Stimulated activated CD8-positive, alpha-beta memory T cell treated with anti-CD3 and anti-CD28 coated beads, Interleukin-12 subunit alpha, Interleukin-12 subunit beta, amount 100 ng/mL, for 1 hour (primary cell): ENCODE measurements at regions not wholly inside any gene's neighbourhood (a gene's known extent, or its start where the extent isn't known, plus 50 kb on each side); places are given as distances from the start of the nearest gene placed in this dataset.
"Not testable (repeated sequence)": the region's sequence is repeated elsewhere in the genome, so short reads cannot be mapped to it uniquely, and the experiment has no call there.

Source experiments
- DNase-seq: peaks from one replicate; pipeline ENCODE4 v3.0.0-alpha.2; 2020; ENCODE audit warnings: low read depth

DNA sequence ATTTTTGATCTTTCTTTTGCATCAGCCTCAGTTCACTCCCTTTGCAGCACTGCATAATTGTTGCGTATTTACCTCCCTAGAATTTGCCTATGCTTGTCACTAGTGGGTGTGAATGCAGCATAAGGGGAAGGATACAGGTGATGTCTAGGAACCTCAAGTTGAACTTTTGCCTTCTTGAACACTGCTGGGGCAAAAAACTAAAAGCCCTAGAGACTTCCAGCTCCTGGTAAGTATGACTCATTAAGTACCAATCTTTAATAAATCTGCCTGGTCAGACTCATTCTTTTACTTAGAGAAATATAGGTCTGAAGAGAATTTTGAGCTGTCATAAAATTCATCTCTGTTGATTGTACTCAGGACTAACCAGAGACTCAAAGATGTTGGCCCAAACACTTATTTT, 547.3 kb upstream of the FANCL start:
- no peak for DNase-seq

GRCh38 chr2:58770846-58771245, 529.7 kb upstream of the FANCL start:
- DNase-seq, result no peak

DNA sequence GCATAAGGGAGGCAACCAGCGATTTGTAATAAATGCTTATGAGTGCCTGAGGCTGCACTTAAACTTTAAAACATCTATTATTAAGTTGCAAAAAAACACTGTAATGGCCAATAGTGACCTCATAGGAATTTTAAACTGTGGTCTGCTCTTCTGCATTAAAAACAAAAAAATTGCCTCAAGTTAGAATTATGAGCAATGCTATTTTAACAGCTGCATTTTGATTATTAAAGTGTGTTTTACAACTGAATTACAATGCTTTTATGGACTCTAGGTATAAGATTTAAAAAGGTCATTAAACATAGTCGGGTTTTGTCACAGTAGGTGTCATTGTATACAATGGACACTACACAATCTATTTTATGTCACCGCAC, 528.7 kb upstream of the FANCL start:
- DNase-seq, result no peak

DNA sequence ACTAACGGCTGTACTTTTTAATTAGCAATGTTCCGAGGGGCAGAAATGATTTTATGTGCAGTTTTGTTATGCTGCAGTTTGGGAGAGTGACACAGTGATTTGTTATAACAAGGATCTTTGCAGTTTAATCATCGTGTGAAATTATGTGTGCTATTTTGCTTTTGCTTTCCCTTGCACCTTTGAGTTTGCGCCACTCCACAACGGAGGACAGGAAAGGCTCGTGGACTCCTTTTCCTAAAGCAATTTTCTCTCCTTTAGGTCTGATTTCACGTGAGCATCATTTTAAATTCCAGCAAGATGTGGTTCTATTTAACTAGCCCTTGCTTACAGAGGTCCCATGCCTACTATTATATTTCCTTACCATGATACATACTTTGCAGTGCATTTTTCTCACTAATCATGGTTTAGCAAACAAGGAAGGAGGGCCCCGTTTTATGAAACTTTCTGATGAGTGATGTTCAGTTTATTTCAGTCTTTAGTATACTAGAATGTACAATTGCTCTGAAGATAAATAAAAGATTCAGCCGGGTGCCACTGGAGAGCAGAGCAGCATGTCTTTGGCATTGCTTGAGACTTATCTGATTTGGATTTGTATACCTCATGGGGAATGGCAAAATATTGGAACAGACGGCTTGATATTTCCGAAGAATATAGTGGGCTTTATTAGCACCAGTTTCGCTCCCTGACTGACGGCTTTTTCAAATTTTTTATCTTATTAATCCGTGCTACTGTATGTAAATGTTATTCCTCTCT, 528.2 kb upstream of the FANCL start:
- no peak for DNase-seq

GRCh38 chr2:58768715-58769080, 527.6 kb upstream of the FANCL start:
- no peak for DNase-seq

GRCh38 chr2:58767828-58768714, 526.9 kb upstream of the FANCL start:
- DNase-seq, result no peak

DNA sequence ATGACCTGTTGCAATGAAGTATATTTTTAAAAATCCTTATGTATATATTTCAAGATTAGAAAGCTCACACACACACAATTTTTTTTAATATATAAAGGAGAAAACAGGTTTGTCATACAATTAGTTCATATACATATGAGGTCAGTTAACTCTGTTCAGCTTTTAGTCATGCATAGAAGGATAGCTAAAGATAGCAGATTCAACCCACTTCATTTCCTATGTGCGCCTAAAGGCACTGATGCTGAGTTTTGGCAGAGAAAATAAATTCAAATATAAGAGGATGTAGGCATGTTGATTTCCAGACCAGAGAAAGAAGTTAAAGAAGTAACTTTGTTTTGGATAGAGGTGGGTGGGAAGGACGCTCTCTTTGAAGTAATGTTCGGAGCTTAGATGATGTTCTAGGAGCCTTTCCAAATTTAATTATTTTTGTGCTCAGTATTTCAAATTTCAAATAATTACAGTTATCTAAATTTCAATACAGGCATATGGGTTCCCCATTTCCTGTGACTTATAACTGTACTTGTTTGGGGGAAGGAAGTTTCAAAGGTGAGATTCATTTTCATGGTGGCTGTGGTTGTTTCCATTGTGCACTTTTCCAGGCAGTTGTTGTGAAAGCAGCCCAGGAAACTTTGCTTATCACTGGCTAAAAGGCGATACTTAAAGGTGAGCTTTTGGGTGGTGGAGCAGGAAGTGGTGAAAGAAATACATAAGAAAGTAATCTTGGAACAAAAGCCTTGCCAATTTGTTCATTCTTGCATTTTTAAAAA, 523.4 kb upstream of the FANCL start:
- no peak for DNase-seq

DNA sequence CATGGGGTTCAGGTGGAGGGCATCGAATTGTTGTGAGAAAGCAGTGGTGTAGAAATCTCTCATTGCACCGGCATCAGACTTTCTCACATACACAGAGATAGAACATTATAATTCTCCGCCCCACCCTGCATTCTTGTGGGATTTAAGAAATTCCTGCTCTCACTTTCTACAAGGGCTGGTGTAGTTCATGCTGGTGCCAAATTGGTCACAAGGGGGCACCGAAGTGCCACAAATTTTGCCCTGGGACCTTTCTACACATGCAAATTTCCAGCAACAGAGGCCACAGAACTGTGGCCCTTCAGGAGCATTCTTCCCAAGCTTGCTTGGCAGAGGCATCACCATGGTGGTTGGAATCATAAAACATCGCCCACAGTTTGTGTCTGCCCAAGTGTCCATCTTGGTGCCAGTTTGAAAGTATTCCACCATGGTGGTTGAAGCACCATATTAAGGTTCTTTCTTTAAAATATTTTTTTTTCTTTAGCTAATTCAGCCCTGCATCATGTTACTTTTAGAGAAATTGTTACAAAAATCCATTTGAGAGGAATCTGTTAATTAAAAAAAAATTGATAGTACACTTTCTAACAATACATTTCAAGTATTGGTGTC, 521.2 kb upstream of the FANCL start:
- no peak for DNase-seq

DNA sequence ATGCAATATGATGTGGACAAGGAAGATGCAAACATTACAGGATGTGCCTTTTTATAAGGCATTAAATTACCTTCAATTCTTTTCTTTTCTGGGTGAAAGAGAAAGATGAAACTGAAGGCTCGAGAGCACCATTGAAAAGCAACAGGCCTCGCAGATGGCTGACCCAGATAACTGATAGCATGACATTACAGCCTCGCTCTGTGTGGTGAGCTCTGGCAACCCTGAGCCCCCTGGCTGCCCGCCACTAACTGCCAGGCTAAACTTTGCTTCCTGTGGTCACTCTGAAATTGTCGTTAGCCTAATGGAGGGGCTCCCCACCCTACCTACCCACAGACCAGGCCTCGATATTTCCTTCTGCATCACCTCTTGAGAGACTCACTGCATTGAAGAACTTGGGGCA, 516.8 kb upstream of the FANCL start:
- DNase-seq, result no peak

- no peak for DNase-seq
Measured at GRCh38 chr2:58756336-58756735, 515.2 kb upstream of the FANCL start.

- DNase-seq, result not testable (repeated sequence)
Measured at GRCh38 chr2:58752507-58752906, 511.4 kb upstream of the FANCL start.

- DNase-seq, result not testable (repeated sequence)
Measured at GRCh38 chr2:58751676-58752075, 510.6 kb upstream of the FANCL start.

DNA sequence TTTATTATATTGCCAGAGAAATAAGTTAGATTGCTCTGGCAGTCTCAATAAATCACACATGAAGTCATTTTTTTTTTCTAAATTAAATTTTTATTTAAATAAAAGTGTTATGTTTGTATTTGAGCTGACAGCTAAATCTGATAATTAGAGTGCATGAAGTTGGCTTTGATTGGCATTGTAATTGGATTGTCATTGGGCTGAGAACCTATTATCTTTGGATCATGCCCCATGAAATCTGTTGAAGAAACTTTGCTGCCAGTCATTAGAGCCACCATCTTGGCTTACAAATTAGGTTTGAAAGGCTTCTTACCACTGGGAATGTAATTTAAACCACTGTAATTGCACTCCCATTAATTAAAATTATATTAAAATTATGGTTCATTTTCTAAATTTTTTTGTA, 507.9 kb upstream of the FANCL start:
- no peak for DNase-seq

DNA sequence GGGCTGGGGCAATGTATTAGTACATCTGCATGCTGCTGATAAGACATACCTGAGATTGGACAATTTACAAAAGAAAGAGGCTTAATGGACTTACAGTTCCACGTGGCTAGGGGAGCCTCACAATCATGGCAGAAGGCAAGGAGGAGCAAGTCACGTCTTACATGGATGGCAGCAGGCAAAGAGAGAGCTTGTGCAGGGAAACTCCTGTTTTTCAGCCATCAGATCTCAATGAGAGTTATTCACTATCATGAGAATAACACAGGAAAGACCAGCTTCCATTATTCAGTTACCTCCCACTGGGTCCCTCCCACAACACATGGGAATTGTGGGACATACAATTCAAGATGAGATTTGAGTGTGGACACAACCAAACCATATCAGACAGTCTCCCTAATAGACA, 504.2 kb upstream of the FANCL start:
- DNase-seq, result not testable (repeated sequence)

DNA sequence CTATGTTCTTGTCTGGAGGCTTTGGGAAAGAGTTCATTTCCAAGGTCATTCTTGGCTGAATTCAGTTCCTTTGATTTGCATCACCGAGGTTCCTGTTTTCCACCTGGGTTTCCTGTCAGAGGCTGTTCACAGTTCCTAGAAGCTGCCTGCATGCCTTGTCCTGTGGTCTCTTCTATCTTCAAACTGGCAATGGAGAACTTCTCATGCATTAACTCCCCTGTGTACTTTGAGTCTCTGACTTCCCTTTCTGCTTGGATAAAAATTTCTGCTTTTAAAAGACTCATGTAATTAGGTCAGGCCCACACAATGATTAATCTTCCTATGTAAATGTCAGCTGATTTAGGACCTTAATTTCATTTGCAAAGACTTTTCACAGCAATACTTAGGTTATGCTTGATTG, 499.3 kb upstream of the FANCL start:
- DNase-seq, result no peak

- DNase-seq, result no peak
Measured at GRCh38 chr2:58739033-58739432, 497.9 kb upstream of the FANCL start.

- DNase-seq, result no peak
Measured at GRCh38 chr2:58734365-58734764, 493.2 kb upstream of the FANCL start.

GRCh38 chr2:58732999-58733398, 491.9 kb upstream of the FANCL start:
- no peak for DNase-seq

DNA sequence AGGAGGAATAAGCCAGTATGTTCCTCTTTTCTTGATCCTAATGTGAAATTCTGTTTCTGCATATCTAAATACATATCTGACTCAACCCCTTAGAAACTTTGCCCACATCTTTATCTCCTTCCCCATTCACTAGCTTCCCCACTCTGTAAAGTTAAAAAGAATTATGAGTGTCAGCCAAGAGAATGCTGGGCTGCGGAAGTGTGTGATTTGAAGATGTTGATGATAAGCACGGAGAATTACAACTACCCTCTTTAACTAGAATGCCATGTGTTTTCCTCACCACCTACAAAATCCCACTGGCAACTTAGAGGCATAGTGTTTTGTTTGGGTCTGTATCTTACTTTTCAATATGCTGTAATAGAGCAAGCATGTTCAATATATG, 490.4 kb upstream of the FANCL start:
- no peak for DNase-seq

GRCh38 chr2:58730764-58731487, 489.8 kb upstream of the FANCL start:
- no peak for DNase-seq

DNA sequence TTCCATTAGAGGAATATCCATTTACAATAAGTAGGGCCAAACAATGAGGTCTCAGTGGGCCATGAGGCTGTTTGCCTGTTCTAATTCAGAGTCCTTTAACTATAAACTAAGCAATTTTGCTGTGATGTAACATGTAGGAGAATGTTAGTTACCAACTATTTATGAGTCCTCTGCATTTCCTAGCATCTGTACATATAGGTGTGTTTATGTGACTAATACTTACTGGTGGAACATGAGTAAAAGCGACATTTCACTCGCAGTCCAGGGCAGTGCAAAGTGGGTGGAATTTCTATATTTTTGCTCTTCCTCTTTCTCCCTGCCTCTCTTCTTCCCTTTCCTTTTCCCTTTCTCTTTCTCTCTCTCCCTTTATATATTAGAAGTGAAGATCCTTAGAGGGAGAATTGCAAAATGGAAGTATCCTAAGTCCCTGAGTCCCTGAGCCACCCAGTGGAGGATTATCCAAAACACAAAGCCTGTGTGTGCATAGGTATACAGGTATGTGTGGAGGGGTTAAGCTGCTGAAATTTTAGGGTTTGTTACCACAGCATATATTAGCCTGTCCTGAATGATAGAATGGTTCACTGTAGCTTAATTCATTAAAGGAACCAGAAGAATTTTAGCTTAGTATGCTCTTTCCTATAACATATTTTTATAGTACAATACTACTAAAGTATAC, 487.0 kb upstream of the FANCL start:
- DNase-seq, result no peak
